ENCODE measurements at regions not wholly inside any gene's neighbourhood (a gene's known extent, or its start where the extent isn't known, plus 50 kb on each side); places are given as distances from the start of the nearest gene placed in this dataset.
"Not testable (repeated sequence)": the region's sequence is repeated elsewhere in the genome, so short reads cannot be mapped to it uniquely, and the experiment has no call there.

DNA sequence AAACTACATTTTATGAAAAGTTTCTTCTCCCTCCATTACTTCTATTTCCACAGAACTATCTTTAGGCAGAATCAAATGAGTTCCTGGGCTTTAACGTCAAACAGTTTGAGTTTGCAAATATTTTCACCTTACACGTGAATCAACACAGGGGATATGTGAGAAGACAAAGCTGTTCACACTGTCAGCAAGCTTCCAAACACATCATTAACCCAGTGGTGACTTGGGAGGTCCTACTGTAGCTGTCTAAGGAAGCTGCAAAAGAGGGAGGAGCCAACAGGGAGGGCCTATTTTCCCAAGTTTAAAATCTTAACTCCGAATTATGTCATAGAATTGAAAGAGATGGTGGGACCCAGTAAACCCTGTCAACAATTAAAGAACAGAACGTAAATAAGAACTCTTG, 337.8 kb upstream of the DNAJC19 start:
- DNase-seq: no peak

DNA sequence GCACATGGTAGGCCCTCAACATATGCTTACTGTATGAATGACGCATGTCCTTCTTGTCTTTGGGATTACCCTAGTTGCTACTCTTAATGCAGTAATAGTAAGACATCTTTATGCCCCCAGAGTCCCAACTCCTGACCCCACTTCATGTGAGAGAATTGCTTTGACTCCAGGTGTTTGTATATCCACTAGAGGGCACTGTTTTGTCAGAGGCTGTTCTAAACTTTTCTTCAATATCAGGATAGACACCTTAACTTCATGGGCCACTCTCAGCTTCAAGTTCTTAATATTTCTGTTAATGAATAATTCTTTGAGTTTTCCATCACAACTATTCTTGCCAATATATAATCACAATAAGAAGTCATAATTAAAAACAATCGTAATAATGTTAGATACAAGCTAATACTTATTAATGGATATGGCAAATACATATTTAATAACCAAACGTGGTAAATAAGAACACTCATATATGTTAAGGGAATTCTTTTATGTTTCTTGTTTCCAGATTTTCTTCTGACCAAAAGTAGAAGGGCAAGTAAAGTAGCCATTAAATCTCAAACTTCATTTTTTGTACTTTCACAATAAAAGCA, 337.2 kb upstream of the DNAJC19 start:
- peak; percentile 11 for DNase-seq

DNA sequence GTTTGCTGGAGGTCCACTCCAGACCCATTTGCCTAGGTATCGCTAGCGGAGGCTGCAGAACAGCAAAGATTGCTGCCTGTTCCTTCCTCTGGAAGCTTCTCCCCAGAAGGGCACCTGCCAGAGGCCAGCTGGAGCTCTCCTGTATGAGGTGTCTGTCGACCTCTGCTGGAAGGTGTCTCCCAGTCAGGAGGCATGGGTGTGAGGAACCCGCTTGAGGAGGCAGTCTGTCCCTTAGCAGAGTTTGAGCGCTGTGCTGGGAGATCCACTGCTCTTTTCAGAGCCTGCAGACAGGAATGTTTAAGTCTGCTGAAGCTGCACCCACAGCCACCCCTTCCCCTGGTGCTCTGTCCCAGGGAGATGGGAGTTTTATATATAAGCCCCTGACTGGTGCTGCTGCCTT, 335.0 kb upstream of the DNAJC19 start:
- DNase-seq: not testable (repeated sequence)

DNA sequence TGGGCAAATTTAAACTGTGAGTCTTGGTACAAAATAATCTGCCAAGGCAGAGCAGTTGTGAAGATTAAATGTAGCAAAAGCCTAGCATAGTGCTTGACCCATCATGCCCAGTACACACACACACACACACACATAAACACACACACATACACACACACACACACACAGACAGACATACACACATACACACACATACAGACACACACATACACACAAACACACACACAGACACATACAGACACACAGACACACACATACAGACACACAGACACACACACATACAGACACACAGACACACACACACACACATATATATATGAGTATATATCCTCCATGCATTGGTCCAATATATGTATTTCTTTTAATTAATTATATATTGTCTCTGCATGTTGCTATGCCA, 328.8 kb upstream of the DNAJC19 start:
- no peak for DNase-seq

DNA sequence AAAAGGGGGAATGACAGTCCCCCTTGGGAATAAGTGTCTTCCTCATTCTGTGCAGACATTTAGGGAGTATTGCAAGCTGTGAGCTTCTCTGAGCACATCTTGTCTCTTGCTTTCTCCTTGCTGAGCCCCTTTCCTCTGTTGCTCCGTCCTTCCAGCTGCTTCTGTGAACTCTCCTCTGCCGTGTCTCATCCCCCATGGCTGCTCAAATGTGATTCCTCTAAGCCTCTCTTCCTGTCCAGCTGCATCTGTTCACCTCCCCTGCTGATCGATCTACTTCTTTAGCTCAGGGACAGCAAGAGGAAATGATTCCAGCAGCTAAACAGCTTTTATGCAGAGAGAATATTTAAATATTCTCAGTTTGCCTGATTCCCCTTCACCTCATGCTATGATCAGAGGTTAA, 328.0 kb upstream of the DNAJC19 start:
- DNase-seq: no peak

DNA sequence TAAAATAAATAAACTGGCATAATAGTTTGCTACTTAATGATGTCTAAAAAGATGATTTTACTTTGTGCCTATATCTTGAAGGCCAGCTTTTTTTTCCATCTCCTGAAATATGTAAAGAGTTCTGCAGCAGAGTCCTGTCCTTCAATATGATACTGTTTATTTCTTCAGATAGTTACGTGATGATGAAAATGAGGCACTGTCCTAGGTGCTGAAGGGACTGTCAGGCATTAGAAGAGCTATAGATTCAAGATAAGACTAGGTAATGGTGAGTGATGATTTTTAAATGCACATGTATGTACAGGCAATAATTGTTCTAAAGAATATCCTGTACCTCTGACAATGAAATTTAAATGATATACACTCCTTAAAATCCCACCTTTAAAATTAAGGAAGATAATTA, 326.9 kb upstream of the DNAJC19 start:
- no peak for DNase-seq

DNA sequence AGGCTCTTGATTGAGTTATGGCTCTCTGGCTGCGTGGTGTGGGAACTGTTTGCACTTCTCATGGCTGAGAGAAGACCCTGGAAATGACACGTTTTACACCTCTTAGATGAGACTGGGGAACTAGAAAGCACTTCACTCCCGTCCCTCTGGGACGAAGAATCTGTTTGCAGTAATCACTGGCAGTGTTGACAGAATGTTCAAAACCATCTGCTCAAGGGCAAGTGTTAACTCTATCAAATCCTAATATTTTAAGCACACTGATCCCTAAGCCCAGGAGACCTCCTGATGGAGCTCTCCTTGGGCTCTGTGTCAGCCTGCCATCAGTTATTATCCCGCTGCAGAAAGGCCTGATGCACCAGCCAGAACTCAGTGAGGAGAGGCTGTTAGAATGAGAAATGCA, 323.8 kb upstream of the DNAJC19 start:
- DNase-seq: peak; percentile 93

DNA sequence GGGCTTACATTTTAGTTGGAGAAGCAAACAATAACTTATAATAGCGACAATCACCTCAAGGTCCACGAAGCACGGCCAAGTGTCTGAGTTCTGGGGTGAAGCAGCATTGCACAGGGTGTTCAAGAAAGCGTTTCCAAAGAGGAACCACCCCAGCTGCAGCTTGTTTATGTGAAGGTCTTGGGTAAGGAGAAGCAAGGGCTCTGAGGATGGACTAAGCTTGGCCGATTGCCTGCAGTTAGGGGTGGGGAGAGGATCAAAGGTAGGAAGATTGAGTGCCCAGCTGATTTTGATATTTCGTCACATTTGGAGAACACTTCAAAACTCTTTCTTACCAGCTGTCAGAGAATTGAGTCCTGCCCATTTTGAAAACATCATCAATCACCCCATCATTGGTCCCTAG, 321.6 kb upstream of the DNAJC19 start:
- DNase-seq: peak; percentile 64

DNA sequence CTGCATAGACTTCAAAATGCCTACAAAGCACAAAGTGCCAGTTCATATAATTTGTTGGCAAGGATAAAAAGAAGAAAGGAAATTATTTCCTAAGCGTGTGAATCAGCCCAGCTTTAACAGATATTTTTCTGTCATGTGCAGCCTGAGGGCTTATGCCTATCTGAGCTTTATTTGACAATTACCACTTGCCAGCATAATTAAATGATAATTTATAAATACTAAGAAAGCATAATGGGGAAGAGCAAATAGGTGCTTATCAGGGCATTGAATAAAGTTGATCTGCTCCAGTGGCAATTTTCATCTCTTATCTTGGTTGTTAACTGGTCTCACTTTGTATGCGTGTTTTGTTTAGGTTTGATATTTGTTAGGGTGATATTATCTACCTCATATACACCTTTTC, 313.4 kb upstream of the DNAJC19 start:
- no peak for DNase-seq

DNA sequence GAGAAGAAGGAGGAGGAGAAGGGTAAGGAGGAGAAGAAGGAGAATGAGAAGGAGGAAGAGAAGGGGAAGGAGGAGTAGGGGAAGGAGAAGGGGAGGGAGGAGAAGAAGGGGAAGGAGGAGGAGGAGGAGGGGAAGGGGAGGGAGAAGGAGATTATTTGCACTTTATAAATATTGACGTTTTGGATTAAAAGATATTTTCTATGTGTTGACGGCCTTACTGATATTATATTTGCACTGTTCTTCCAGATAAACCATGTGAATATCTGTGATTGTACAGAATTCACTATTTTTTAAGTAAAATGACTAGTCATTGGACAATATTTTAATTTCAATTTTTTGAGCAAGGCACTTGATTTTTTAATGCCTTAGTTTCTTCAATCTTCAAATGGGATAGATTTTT, 310.5 kb upstream of the DNAJC19 start:
- no peak for DNase-seq

DNA sequence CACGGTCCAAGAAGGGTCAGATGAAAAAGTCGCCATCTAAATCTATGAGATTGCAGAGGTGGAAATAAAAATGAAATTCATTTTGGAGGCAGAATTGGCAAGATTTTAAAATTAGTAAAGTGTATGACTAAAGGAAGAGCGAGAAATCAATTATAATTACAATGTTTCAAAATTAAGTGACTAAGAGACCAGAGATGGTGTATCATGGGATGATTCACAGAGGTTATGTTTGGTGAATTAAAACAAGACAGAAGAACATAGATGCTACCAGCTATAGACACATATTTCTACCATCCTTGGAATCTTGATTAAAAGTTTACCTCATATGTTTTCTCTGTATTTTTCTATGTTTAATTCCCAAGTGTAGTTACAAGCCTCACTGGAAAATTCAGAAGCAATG, 308.9 kb upstream of the DNAJC19 start:
- DNase-seq: no peak

DNA sequence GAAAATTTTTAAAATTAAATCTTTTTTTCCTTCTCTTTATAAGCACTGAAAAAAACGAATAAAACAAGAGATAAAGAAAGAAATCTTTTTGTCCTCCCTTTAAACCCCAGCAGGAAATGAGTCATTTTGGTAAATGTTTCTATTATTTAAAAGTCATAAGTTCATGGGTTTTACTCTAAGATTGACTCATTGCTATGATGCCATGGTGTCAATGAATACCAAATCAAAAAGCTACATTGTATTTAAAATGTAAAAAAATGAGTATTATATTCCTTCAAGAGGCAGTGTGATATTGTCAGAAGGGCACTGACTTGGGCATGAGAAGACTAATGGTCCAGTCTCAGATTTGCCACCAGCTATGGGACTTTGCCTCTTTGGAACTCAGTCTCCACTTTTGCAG, 303.4 kb upstream of the DNAJC19 start:
- DNase-seq: no peak

DNA sequence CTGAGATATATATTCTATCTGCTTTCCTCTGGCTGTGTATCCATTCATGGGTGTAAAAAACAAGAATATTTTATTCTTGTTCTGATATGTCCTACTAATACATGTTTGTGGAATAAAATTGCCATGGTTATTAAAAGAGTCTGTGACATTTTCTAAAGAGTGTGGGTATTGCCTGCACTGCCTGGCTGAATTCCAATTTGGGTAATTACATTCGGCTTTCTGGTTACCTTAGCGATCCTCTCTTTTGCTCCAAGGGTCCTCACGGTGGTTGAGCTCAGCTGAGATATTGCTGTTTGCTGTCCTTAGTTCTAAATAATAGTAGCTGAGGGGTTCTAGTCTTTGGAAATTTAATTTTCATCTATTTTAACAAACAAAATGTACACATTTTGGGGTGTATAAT, 301.4 kb upstream of the DNAJC19 start:
- no peak for DNase-seq

DNA sequence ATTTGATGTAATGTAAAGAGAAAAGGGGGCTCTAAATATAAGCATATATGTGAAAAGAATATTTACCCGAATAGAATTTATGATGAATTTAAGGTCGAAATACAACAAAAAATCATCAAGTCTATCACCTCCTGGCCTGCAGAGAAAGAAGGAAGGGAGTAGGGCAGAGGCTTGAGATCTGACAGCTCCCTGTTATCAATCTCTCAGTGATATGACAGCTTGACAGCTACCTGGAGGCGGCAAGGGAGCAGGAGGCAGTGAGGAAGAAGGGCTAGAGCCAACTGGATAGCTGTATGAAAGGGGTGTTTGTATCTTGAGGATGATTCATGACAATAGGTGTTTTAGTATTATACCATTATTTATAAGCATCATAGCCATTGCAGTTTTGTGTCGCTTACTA, 299.8 kb upstream of the DNAJC19 start:
- DNase-seq: no peak

DNA sequence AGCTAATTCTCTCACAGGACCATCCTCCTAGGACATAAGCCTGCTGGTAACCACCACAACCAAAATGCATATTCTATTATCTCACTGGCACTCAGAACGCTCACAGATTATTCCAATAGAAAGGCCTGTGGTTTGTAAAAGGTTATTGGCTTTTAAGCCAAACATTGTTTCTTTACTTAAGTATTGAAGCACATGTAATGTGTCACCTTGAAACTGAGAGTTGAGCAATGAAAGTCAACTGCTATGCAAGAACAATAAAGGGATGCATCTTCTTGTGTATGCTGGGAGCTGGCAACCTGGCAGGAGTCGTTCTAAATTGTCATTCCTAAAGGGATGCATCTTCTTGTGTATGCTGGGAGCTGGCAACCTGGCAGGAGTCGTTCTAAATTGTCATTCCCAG, 298.6 kb upstream of the DNAJC19 start:
- no peak for DNase-seq

DNA sequence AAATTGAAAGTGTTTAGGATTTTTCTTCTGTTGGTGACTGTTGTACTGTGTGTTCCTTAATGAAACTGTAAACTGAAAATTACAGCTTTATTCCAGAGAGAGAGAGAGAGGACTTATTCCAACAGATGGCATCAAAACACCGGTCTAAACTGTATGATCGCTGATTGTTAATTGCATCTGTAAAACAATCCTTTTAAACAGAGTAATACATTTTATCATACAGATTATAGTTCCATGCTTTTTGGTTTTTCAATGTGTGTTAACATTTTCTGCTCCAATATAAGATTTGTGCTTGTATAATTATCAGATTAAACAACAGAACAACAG, 289.7 kb upstream of the DNAJC19 start:
- DNase-seq: no peak

DNA sequence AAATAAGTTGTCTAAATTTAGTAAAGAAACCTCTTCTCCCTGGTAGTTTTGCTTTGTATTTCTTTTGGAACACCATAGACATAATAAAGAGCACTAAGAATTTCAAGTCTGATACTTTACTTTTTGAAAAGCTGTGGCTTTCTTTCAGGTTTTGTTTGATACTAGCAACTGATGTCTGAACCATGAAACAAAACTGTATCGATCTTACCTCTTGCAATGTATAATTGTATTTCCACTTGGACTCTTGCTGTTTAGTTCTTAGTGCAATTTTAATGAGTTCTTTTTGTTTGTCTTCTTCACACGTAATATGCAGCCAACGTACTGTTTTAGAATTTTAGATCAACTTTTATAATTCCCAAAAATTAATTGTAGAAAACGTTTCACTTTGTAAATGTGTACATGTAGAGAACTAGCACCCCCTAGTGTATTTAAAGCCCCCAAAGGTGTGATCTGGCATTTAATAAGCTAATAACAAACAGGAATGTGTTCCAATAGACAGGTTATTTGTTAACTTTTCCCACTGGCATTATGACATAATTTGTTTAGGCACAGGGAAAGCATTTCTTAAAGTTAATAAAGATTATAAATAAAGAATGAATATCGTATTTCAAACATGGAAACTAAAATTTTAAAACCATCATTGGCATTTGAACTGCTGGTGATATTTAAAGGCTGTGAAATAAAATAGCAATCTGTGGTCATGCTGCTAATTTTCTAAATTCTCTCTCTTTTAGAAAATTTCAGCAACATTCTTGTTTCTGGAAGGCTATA, 289.1 kb upstream of the DNAJC19 start:
- DNase-seq: no peak

DNA sequence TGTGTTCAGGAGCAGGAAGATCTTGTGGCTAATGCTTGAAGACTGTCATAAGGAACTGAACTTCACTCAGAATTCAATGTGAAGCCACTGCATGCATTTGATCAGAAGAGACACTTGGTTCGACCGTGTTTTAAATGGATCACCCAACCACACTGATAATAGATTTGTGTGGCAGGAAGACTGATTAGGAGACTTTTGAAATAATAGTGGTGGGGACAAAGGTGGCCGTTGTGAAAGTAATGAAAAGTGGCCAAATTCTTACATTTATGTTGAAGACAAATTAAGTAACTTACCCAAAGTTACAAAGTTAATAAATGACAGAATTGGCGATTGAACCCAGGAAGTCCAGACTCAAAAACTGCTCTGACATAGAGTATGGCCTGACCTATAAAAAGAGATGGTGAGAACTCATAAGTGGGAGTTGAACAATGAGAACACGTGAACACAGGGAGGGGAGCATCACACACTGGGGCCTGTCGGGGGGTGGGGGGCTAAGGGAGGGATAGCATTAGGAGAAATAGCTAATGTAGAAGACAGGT, 286.9 kb upstream of the DNAJC19 start:
- no peak for DNase-seq

DNA sequence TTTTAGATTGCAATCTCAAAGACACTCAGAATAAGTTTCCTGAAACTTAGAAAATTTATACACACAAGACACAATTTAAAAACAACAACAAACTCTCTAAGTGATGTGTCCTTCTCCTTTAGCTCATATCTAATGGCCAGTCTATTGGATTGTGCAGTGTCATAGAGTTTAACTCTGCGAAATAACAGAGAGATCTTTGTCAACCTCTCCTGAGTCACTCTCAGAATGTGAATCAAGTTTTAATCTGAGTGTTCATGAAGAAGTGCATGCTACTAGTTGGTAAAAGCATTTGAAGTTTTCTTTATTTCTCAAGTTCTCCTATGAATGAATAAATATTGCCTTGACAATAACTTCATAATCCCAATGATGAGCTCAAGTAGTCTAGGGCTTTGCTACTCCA, 284.5 kb upstream of the DNAJC19 start:
- no peak for DNase-seq

DNA sequence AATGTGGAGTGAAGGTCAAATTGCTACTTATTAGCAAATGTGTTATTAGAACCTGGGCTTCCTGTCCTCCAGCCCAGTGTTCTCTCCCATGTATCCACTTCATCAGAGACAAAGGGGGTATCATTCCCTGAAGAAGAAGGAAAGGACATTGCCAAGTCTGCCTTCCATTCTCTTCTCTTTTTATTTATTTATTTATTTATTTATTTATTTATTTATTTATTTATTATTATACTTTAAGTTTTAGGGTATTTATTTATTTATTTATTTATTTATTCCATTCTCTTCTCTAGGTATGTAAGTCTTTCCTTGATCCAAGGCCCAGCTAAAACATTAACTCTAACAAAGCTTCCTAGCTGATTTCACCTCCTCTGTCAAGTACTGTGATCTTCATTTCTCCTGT, 277.8 kb upstream of the DNAJC19 start:
- DNase-seq: no peak

DNA sequence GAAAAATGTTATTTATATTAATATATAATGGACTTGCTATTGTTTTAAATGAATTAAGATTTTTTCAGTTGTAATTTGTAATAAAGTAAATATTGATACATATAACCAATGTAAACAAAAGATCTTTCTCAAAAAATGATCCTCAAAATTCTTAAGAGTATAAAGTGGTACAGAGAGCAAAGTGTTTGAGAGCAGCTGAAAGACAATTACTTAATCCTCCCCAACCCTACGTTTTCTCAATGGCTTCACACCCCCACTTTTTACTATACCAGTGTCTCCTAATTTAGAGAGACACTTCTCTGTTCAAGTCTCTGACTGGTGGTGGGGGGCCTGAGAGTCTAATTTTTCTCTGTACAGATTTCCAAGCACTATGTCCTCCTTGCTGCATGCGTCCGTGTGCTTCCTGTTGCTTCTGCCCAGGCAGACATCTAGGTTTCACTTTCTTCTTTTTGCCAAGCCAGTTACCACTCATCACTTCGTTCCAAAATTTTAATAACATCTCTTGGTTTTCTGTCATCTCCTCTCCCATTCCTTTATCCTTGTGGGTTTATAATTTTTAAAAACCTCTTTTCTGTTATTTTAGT, 276.3 kb upstream of the DNAJC19 start:
- DNase-seq: no peak

DNA sequence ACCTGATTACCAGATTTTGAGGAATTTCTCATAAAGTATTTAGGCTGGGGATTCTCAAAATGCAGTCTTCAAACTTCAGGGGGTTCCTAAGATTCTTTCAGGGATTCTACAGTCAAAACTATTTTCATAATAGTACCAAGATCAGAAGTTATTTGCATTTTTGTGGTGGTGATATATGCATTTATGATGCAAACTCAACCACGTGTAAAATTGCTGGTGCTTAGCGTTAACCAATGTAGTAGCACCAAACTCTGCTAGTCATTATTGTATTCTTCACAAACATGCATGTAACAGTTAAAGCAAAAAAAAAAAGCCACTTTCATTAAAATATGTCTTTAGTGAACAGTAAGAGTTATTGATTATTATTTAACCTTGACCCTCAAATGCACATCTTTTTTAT, 274.9 kb upstream of the DNAJC19 start:
- DNase-seq: no peak

DNA sequence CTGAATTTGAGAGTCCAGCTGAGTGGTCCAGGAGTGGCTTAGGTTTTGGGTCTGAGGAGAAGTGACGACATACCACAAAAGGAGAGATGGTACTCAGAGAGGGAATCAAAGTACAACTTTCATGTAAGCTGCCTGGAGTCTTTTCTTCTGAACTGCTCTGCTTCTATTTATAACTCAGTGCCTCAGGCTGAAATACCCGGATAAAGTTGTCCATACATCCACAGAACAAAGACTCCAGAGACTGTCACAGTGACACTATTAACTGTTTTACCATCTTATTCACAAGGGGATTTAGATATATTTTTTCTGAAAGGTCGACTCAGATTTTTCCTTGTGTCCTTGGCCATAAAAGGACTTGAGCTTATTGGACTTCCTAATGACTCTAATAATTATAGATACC, 264.3 kb upstream of the DNAJC19 start:
- DNase-seq: no peak

DNA sequence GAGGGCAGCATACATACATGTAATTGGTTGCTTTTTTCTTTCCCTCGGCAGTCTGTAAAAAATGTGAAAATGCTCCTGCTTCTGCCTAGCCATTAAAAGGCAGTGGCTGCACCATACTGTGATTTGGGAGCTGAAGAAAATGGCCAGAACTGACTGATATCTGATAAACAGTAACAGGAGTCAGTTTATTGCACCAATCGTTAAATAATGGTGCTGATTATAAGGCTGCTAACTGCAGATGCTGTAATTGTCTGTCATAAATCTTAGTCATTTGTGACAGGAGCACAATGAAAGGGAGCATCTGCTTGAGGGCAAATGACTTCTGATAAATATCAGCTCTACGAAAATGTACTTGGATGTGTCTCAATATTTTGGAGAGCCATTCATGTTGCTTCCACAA, 263.1 kb upstream of the DNAJC19 start:
- DNase-seq: no peak

DNA sequence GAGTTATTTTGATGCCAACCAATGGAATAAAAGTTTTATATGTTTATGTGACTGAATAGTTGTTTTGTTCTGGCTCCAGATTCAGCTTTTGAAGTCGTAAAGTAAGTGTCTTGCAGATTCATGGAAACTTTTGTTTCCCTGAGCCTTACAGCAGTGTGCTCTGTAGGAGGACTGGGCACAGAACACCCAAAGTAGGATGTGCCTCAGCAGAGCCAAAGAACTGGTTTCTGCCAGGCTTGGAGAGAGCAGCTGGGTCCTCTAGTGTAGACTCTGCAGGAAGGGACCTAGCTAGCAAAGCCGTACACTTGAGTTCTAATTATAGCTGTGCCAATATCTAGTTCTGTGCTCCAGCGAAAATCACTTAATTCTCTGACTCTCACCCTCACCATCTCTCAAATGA, 261.2 kb upstream of the DNAJC19 start:
- DNase-seq: no peak
